ENCODE measurements at regions not wholly inside any gene's neighbourhood (a gene's known extent, or its start where the extent isn't known, plus 50 kb on each side); places are given as distances from the start of the nearest gene placed in this dataset.

DNA sequence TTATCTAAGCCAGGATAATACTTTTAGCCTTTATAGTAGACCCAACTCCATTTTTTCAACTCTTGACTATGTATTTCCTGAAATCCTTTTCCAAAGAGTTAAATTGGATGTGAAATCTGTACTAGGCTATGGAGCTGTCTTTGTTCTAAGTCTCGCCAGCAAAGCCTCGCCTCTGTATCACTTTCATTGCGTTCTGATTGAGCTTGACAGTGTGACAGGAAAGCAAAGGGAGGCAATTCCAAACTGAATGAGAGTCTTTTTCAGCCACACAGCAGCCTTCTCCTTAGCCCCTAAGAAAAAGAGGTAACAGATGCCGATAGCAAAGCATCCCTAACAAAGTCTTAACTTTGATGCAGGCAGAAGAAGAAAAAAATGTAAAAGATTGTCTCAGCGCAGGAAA is 154.6 kb upstream of the OTX2 start:
- TF ChIP-seq CTCF (IDR thresholded peaks at IDR 0.05) (no peak), POLR2A (IDR thresholded peaks at IDR 0.05) (no peak)
